Thyroid gland (tissue), 4 donors: ENCODE measurements at regions not wholly inside any gene's neighbourhood (a gene's known extent, or its start where the extent isn't known, plus 50 kb on each side); places are given as distances from the start of the nearest gene placed in this dataset.

Experiments used
- CTCF ChIP-seq, 6 experiments: fragments of 200-600 bp in 3 of 6; fragments of 450-650 bp in 3 of 6; sonication (generic) in 3 of 6; IDR thresholded peaks; one replicate each; pipeline ENCODE4 v1.5.1; 2016 to 2019; ENCODE audit warnings: antibody characterized with exemption in 6 of 6, mild to moderate bottlenecking in 2 of 6, inconsistent platforms in 1 of 6, moderate library complexity in 1 of 6
- POLR2A ChIP-seq, 2 donors: fragments of 450-650 bp; IDR thresholded peaks; one replicate each; pipeline ENCODE4 v1.6.1; 2017; ENCODE audit warnings: antibody characterized with exemption in 2 of 2, mild to moderate bottlenecking in 2 of 2, moderate library complexity in 1 of 2

GRCh38 chr9:65430221-65430620, 145.2 kb upstream of the FOXD4L5 start:
- TF ChIP-seq CTCF (IDR thresholded peaks at IDR 0.05) = no peak
- TF ChIP-seq POLR2A (IDR thresholded peaks at IDR 0.05) = no peak
